Keratinocyte (primary cell): ENCODE measurements at regions not wholly inside any gene's neighbourhood (a gene's known extent, or its start where the extent isn't known, plus 50 kb on each side); places are given as distances from the start of the nearest gene placed in this dataset.

Experiments
- EZH2 ChIP-seq: IDR thresholded peaks from one replicate; pipeline ENCODE4 v1.6.1; 2012; ENCODE audit warnings: inconsistent platforms, mild to moderate bottlenecking, low read length, moderate library complexity
- TF ChIP-seq, protein P1 (sequence below), 3 experiments: IDR thresholded peaks in 1 of 3; conservative IDR thresholded peaks in 1 of 3; optimal IDR thresholded peaks in 1 of 3; 2 replicates in 2 of 3; 3 replicates in 1 of 3; pipeline versions ENCODE3 to v1.5.1; 2011; ENCODE audit warnings: low read length in 3 of 3, mild to moderate bottlenecking in 3 of 3, moderate library complexity in 2 of 3, control low read depth in 1 of 3, inconsistent platforms in 1 of 3; ENCODE audit not compliant: insufficient read depth in 2 of 3; ENCODE audit errors: extremely low read depth in 1 of 3

DNA sequence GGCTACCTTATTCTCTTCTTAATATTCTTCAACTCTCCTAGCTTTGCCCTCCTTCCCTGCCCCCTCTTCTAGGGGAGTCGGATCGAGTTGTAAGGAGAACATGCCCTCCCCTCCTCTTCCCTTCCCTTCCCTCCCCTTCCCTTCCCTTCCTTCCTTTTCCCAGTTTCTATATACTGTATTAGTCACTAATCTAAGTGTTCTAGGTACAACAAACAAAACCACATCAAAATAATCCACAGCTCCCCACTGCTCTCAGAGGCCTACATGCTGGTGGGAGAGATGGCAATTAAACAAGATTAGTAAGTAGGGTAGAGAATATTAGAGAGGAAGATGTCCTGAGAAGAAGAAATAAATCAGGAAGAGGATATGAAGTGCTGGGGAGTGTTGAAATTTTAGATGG lies 119.9 kb upstream of the PZP start:
- TF ChIP-seq EZH2 = no peak
- TF ChIP-seq, protein P1, sequence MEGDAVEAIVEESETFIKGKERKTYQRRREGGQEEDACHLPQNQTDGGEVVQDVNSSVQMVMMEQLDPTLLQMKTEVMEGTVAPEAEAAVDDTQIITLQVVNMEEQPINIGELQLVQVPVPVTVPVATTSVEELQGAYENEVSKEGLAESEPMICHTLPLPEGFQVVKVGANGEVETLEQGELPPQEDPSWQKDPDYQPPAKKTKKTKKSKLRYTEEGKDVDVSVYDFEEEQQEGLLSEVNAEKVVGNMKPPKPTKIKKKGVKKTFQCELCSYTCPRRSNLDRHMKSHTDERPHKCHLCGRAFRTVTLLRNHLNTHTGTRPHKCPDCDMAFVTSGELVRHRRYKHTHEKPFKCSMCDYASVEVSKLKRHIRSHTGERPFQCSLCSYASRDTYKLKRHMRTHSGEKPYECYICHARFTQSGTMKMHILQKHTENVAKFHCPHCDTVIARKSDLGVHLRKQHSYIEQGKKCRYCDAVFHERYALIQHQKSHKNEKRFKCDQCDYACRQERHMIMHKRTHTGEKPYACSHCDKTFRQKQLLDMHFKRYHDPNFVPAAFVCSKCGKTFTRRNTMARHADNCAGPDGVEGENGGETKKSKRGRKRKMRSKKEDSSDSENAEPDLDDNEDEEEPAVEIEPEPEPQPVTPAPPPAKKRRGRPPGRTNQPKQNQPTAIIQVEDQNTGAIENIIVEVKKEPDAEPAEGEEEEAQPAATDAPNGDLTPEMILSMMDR (optimal IDR thresholded peaks at IDR 0.05 in 1 of 3, IDR thresholded peaks at IDR 0.05 in 1 of 3, conservative IDR thresholded peaks at IDR 0.05 in 1 of 3; ENCODE audit: extremely low read depth in 1 of 3, insufficient read depth in 2 of 3, low read length in 3 of 3) = no peak
